ENCODE measurements at regions not wholly inside any gene's neighbourhood (a gene's known extent, or its start where the extent isn't known, plus 50 kb on each side); places are given as distances from the start of the nearest gene placed in this dataset.
"Not testable (repeated sequence)": the region's sequence is repeated elsewhere in the genome, so short reads cannot be mapped to it uniquely, and the experiment has no call there.

GRCh38 chr4:189784651-189785050, 156.0 kb upstream of the FRG1 start:
- no peak for DNase-seq (ENCODE audit: extremely low read depth in 1 of 2, low read depth in 1 of 2)

- no peak for DNase-seq (ENCODE audit: extremely low read depth in 1 of 2, low read depth in 1 of 2)
Observed at GRCh38 chr4:189785257-189785656, 155.4 kb upstream of the FRG1 start.

GRCh38 chr4:189786447-189786846, 154.2 kb upstream of the FRG1 start:
- no peak for DNase-seq (ENCODE audit: extremely low read depth in 1 of 2, low read depth in 1 of 2)

GRCh38 chr4:189787216-189788031, 153.2 kb upstream of the FRG1 start:
- no peak for DNase-seq (ENCODE audit: extremely low read depth in 1 of 2, low read depth in 1 of 2)

GRCh38 chr4:189792924-189793618, 147.6 kb upstream of the FRG1 start:
- peak; percentile 27 to 32 for DNase-seq (ENCODE audit: extremely low read depth in 1 of 2, low read depth in 1 of 2)

DNA sequence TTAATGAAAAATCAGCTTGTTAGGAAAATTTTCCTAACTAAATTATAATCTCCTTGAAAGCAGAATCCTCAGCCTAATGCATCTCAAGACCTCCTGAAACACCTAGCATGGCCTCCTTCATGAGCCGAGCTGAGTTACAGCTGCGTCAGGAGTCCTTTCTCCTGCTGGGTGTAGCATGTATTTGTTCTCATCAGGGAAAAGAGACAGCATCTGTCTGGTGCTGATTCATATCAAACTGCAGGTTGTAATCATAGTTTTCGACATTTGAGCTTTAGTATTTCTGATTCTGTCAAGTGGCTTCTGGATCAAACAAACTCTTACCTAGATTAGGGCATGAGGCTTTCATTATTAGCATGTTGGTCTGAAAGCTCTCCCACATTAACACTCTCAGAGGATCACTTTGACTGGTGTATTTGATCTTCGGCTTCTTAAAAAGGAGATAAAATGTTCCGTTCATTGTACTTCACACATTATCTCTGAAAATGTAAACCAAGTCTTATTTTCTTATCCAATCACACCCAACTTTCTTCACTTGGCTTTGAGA, 140.1 kb upstream of the FRG1 start:
- DNase-seq (ENCODE audit: extremely low read depth in 1 of 2, low read depth in 1 of 2) = no peak

- DNase-seq (ENCODE audit: extremely low read depth in 1 of 2, low read depth in 1 of 2) = no peak
Observed at GRCh38 chr4:189802884-189803283, 137.8 kb upstream of the FRG1 start.

GRCh38 chr4:189804894-189805293, 135.8 kb upstream of the FRG1 start:
- no peak for DNase-seq (ENCODE audit: extremely low read depth in 1 of 2, low read depth in 1 of 2)

GRCh38 chr4:189806506-189806905, 134.2 kb upstream of the FRG1 start:
- no peak for DNase-seq (ENCODE audit: extremely low read depth in 1 of 2, low read depth in 1 of 2)

DNA sequence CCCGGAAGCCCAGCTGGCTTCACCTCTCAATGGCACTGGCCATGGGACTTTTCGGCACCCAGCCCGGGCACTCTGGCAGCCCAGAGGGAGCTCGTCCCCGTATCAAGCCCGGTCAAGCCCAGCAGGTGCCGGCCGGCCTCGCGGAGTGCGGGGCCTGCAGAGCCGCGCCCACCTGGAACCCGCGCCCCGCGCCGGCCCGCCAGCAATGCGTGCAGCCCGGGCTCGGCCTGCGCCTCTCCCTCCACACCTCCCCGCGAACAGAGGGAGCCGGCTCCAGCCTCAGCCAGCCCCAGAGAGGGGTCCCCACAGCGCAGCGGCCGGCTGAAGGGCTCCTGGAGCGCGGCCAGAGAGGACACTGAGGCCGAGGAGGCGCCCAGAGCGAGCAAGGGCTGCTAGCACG, 133.6 kb upstream of the FRG1 start:
- no peak for DNase-seq (ENCODE audit: extremely low read depth in 1 of 2, low read depth in 1 of 2)

GRCh38 chr4:189809241-189809735, 131.4 kb upstream of the FRG1 start:
- DNase-seq (ENCODE audit: extremely low read depth in 1 of 2, low read depth in 1 of 2) = no peak

DNA sequence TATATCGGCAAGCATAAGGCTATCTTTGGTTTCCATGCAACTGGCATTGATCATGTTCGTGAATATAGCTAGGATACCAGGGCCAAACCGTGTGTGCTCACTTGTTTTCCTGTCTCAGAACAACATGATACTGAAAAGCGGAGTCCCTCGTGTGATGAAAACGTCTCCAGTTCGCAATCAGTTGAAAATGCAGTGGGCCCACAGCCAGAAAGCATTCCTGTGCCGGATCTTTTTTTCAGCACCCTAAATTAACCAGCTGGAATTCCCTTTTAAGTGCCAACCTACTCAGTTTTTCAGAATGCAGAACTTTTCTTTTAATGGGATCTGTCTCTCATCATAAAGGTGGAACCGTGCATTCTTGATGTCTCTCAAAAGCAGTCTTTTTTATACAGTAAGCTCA, 130.8 kb upstream of the FRG1 start:
- DNase-seq (ENCODE audit: extremely low read depth in 1 of 2, low read depth in 1 of 2) = no peak

- not testable (repeated sequence) for DNase-seq (ENCODE audit: extremely low read depth in 1 of 2, low read depth in 1 of 2)
Observed at GRCh38 chr4:189810318-189811181, 130.1 kb upstream of the FRG1 start.

- no peak for DNase-seq (ENCODE audit: extremely low read depth in 1 of 2, low read depth in 1 of 2)
Observed at GRCh38 chr4:189815404-189816192, 125.1 kb upstream of the FRG1 start.

- DNase-seq (ENCODE audit: extremely low read depth in 1 of 2, low read depth in 1 of 2) = no peak
Observed at GRCh38 chr4:189822326-189822725, 118.3 kb upstream of the FRG1 start.

- DNase-seq (ENCODE audit: extremely low read depth in 1 of 2, low read depth in 1 of 2) = no peak
Observed at GRCh38 chr4:189823591-189823990, 117.1 kb upstream of the FRG1 start.

DNA sequence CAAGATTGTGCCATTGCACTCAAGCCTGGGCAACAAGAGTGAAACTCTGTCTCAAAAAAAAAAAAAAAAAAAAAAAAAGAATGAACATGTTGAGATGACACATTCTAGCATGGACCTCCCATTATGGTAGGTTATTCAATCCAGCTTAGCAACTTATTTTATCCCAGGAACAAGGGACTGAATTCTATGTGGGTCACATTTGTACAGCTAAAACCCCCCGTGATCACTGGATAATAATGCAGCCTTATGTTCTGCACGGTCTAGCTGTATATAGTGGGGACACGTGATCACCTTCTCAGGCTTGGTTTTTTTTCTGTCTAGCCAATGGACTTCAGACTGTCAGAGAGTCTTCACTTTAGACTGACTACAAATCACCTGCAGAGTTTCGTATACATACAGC, 115.2 kb upstream of the FRG1 start:
- no peak for DNase-seq (ENCODE audit: extremely low read depth in 1 of 2, low read depth in 1 of 2)

DNA sequence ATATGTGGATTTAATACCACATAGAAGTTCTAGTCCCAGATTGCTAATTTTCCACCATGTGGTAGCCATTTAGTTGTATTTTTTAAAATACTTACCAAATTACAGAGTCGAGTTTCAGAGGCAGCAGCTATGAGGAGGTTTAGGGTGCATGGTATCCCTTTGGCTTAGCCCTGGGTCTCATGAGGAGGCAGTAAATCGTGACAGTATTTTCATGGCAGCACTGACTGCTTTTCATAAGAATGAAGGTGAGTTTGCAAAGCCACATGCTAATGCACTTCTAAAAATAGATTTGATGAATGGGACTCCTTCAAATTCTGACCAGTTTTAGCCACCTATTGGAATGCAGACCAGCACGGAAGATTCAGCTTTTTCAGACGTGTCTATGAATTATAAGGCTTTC, 114.0 kb upstream of the FRG1 start:
- no peak for DNase-seq (ENCODE audit: extremely low read depth in 1 of 2, low read depth in 1 of 2)

GRCh38 chr4:189828081-189828697, 112.5 kb upstream of the FRG1 start:
- no peak for DNase-seq (ENCODE audit: extremely low read depth in 1 of 2, low read depth in 1 of 2)

GRCh38 chr4:189832528-189832927, 108.1 kb upstream of the FRG1 start:
- no peak for DNase-seq (ENCODE audit: extremely low read depth in 1 of 2, low read depth in 1 of 2)
